Mesendoderm (in vitro differentiated cells): ENCODE measurements at regions not wholly inside any gene's neighbourhood (a gene's known extent, or its start where the extent isn't known, plus 50 kb on each side); places are given as distances from the start of the nearest gene placed in this dataset.

Experiments used
- DNase-seq: peaks from one replicate; pipeline ENCODE4 v3.0.0; 2013
- H2AK5ac ChIP-seq: 2 replicates; pipeline ENCODE4 v1.6.1; 2013; ENCODE audit warnings: low read length, inconsistent platforms
- H2BK120ac ChIP-seq: 2 replicates; pipeline ENCODE4 v1.6.1; 2013; ENCODE audit warnings: low read depth, mild to moderate bottlenecking, low read length, moderate library complexity, mixed read lengths
- H2BK15ac ChIP-seq: replicated peaks from 2 replicates; pipeline ENCODE4 v1.6.1; 2013; ENCODE audit warnings: low read depth, mild to moderate bottlenecking, moderate library complexity
- H2BK5ac ChIP-seq: 2 replicates; pipeline ENCODE4 v1.6.1; 2013; ENCODE audit warnings: low read length, inconsistent platforms
- H3K18ac ChIP-seq: 2 replicates; pipeline ENCODE4 v1.6.1; 2013; ENCODE audit warnings: mild to moderate bottlenecking, low read length, mixed read lengths
- H3K23ac ChIP-seq: one replicate; pipeline ENCODE4 v1.6.1; 2013; ENCODE audit warnings: low read length
- H3K27ac ChIP-seq: 2 replicates; pipeline ENCODE4 v1.5.1; 2013; ENCODE audit warnings: low read depth, mild to moderate bottlenecking, inconsistent platforms, low read length, moderate library complexity
- H3K27me3 ChIP-seq: 2 replicates; pipeline ENCODE4 v1.6.1; 2013; ENCODE audit warnings: low read length, control low read depth, mild to moderate bottlenecking, inconsistent platforms; ENCODE audit not compliant: insufficient read depth, poor library complexity
- H3K36me3 ChIP-seq: 2 replicates; pipeline ENCODE4 v1.6.1; 2013; ENCODE audit warnings: low read length, inconsistent platforms; ENCODE audit not compliant: control insufficient read depth, insufficient read depth
- H3K4ac ChIP-seq: one replicate; pipeline ENCODE4 v1.6.1; 2013; ENCODE audit warnings: low read depth, mild to moderate bottlenecking, low read length, moderate library complexity
- H3K4me1 ChIP-seq: 2 replicates; pipeline ENCODE4 v1.6.1; 2013; ENCODE audit warnings: low read depth, low read length, inconsistent platforms; ENCODE audit not compliant: control insufficient read depth
- H3K4me2 ChIP-seq: 2 replicates; pipeline ENCODE4 v1.6.1; 2013; ENCODE audit warnings: low read length
- H3K4me3 ChIP-seq: 2 replicates; pipeline ENCODE4 v1.5.1; 2013; ENCODE audit warnings: mild to moderate bottlenecking, low read length
- H3K56ac ChIP-seq: one replicate; pipeline ENCODE4 v1.6.1; 2013; ENCODE audit warnings: low read length
- H3K79me1 ChIP-seq: 2 replicates; pipeline ENCODE4 v1.6.1; 2013; ENCODE audit warnings: low read length, inconsistent platforms
- H3K79me2 ChIP-seq: 2 replicates; pipeline ENCODE4 v1.6.1; 2013; ENCODE audit warnings: mild to moderate bottlenecking, low read length; ENCODE audit not compliant: control insufficient read depth, insufficient read depth
- H3K9ac ChIP-seq: 2 replicates; pipeline ENCODE4 v1.6.1; 2013; ENCODE audit warnings: low read length, inconsistent platforms
- H4K5ac ChIP-seq: one replicate; pipeline ENCODE4 v1.6.1; 2013; ENCODE audit warnings: low read length
- H4K8ac ChIP-seq: one replicate; pipeline ENCODE4 v1.6.1; 2013; ENCODE audit warnings: low read depth, mild to moderate bottlenecking, control low read depth, low read length, moderate library complexity
- WGBS: extraction: QIAGEN DNeasy Blood & Tissue Kit; methylation state at CpG from one replicate; pipeline ENCODE4 v1.1.7; 2013; ENCODE audit warnings: low lambda C conversion rate, missing lambda C conversion rate; ENCODE audit not compliant: insufficient coverage; ENCODE audit errors: extremely low coverage; 5-methylcytosine and 5-hydroxymethylcytosine counted together

GRCh38 chr18:65039578-65039977 is 711.2 kb upstream of the CDH7 start:
- H3K18ac ChIP-seq = no peak overlapping the region
- H2BK120ac ChIP-seq = no peak overlapping the region
- H3K79me2 ChIP-seq = no peaks in the 10 kb centered on the region
- H4K5ac ChIP-seq = no peak overlapping the region
- H3K23ac ChIP-seq = no peak overlapping the region
- H3K4ac ChIP-seq = no peak overlapping the region
- WGBS = no CpG with 5 or more reads among the region's 4 CpGs
- DNase-seq = no peak
- no peak overlapping the region for H2BK5ac ChIP-seq
- no peak overlapping the region for H4K8ac ChIP-seq
- H3K9ac ChIP-seq = no peak overlapping the region
- H2BK15ac ChIP-seq = no peak overlapping the region
- H3K36me3 ChIP-seq = no peaks in the 10 kb centered on the region
- H3K79me1 ChIP-seq = no peaks in the 10 kb centered on the region
- no peak overlapping the region for H3K27ac ChIP-seq
- no peaks in the 10 kb centered on the region for H3K27me3 ChIP-seq
- H3K4me2 ChIP-seq = no peak overlapping the region
- H2AK5ac ChIP-seq = no peak overlapping the region
- no peak overlapping the region for H3K56ac ChIP-seq
- no peak overlapping the region for H3K4me3 ChIP-seq
- H3K4me1 ChIP-seq = no peaks in the 10 kb centered on the region

- DNase-seq = no peak
- no peak overlapping the region for H3K4me3 ChIP-seq
- H3K4me1 ChIP-seq = no peaks in the 10 kb centered on the region
- WGBS = no CpG with 5 or more reads among the region's 3 CpGs
- no peak overlapping the region for H2BK15ac ChIP-seq
- no peak overlapping the region for H2BK120ac ChIP-seq
- no peak overlapping the region for H3K23ac ChIP-seq
- H3K9ac ChIP-seq = no peak overlapping the region
- H3K79me2 ChIP-seq = no peaks in the 10 kb centered on the region
- H3K36me3 ChIP-seq = no peaks in the 10 kb centered on the region
- no peaks in the 10 kb centered on the region for H3K79me1 ChIP-seq
- H2BK5ac ChIP-seq = no peak overlapping the region
- no peak overlapping the region for H3K18ac ChIP-seq
- no peak overlapping the region for H3K4ac ChIP-seq
- H4K5ac ChIP-seq = no peak overlapping the region
- no peak overlapping the region for H3K4me2 ChIP-seq
- no peak overlapping the region for H3K27ac ChIP-seq
- no peaks in the 10 kb centered on the region for H3K27me3 ChIP-seq
- no peak overlapping the region for H3K56ac ChIP-seq
- no peak overlapping the region for H2AK5ac ChIP-seq
- H4K8ac ChIP-seq = no peak overlapping the region
These were observed 715.1 kb upstream of the CDH7 start for GRCh38 chr18:65035701-65036100.

GRCh38 chr18:65025756-65026155 is 725.1 kb upstream of the CDH7 start:
- no peak overlapping the region for H2AK5ac ChIP-seq
- no peak overlapping the region for H3K4me2 ChIP-seq
- no peak overlapping the region for H4K5ac ChIP-seq
- no peaks in the 10 kb centered on the region for H3K4me1 ChIP-seq
- no peak overlapping the region for H3K18ac ChIP-seq
- no peak overlapping the region for H3K4me3 ChIP-seq
- no peak overlapping the region for H3K4ac ChIP-seq
- no peaks in the 10 kb centered on the region for H3K79me2 ChIP-seq
- H3K9ac ChIP-seq = no peak overlapping the region
- no peak overlapping the region for H2BK15ac ChIP-seq
- H3K27me3 ChIP-seq = no peaks in the 10 kb centered on the region
- WGBS = no CpG with 5 or more reads among the region's 2 CpGs
- no peak overlapping the region for H3K23ac ChIP-seq
- H3K79me1 ChIP-seq = no peaks in the 10 kb centered on the region
- H2BK120ac ChIP-seq = no peak overlapping the region
- no peak for DNase-seq
- H3K27ac ChIP-seq = no peak overlapping the region
- H4K8ac ChIP-seq = no peak overlapping the region
- H3K56ac ChIP-seq = no peak overlapping the region
- H3K36me3 ChIP-seq = no peaks in the 10 kb centered on the region
- H2BK5ac ChIP-seq = no peak overlapping the region

- Histone ChIP-seq H3K4me2 (no peak overlapping the region), H4K8ac (no peak overlapping the region), H2AK5ac (no peak overlapping the region), H3K79me2 (no peaks in the 10 kb centered on the region), H3K79me1 (no peaks in the 10 kb centered on the region), H4K5ac (no peak overlapping the region), H2BK120ac (no peak overlapping the region), H3K36me3 (no peaks in the 10 kb centered on the region), H2BK5ac (no peak overlapping the region), H3K4me3 (no peak overlapping the region), H3K4ac (no peak overlapping the region), H2BK15ac (no peak overlapping the region), H3K27me3 (no peaks in the 10 kb centered on the region), H3K9ac (no peak overlapping the region), H3K23ac (no peak overlapping the region), H3K56ac (no peak overlapping the region), H3K27ac (no peak overlapping the region), H3K18ac (no peak overlapping the region), H3K4me1 (no peaks in the 10 kb centered on the region)
- no peak for DNase-seq
- WGBS = no CpG with 5 or more reads among the region's 2 CpGs
These were observed 729.8 kb upstream of the CDH7 start for GRCh38 chr18:65021021-65021420.

GRCh38 chr18:65018184-65018583 is 732.6 kb upstream of the CDH7 start:
- DNase-seq = no peak
- H3K23ac ChIP-seq = no peak overlapping the region
- no peaks in the 10 kb centered on the region for H3K27me3 ChIP-seq
- no peak overlapping the region for H2BK15ac ChIP-seq
- H3K18ac ChIP-seq = no peak overlapping the region
- WGBS = 100% methylated on average over 1 of the region's 1 CpG
- no peaks in the 10 kb centered on the region for H3K79me1 ChIP-seq
- H3K9ac ChIP-seq = no peak overlapping the region
- no peak overlapping the region for H3K27ac ChIP-seq
- H4K8ac ChIP-seq = no peak overlapping the region
- no peaks in the 10 kb centered on the region for H3K36me3 ChIP-seq
- no peak overlapping the region for H3K4ac ChIP-seq
- H2AK5ac ChIP-seq = no peak overlapping the region
- H3K4me1 ChIP-seq = no peaks in the 10 kb centered on the region
- H3K79me2 ChIP-seq = no peaks in the 10 kb centered on the region
- H3K56ac ChIP-seq = no peak overlapping the region
- no peak overlapping the region for H3K4me3 ChIP-seq
- no peak overlapping the region for H2BK120ac ChIP-seq
- no peak overlapping the region for H2BK5ac ChIP-seq
- no peak overlapping the region for H3K4me2 ChIP-seq
- H4K5ac ChIP-seq = no peak overlapping the region

GRCh38 chr18:65017372-65017760 is 733.4 kb upstream of the CDH7 start:
- WGBS = no CpG with 5 or more reads among the region's 10 CpGs

More at GRCh38 chr18:65017372-65017760, 733.4 kb upstream of the CDH7 start:
- H3K4me3 ChIP-seq = no peak overlapping the region
- H3K27me3 ChIP-seq = no peaks in the 10 kb centered on the region
- no peak overlapping the region for H2BK15ac ChIP-seq
- no peak overlapping the region for H3K23ac ChIP-seq
- H3K4me1 ChIP-seq = no peaks in the 10 kb centered on the region
- no peak overlapping the region for H3K56ac ChIP-seq
- H3K79me1 ChIP-seq = no peaks in the 10 kb centered on the region
- no peak overlapping the region for H4K5ac ChIP-seq
- H2BK5ac ChIP-seq = no peak overlapping the region
- no peak overlapping the region for H3K27ac ChIP-seq
- no peak for DNase-seq
- H3K4ac ChIP-seq = no peak overlapping the region
- no peak overlapping the region for H2BK120ac ChIP-seq
- H3K79me2 ChIP-seq = no peaks in the 10 kb centered on the region
- no peaks in the 10 kb centered on the region for H3K36me3 ChIP-seq
- H4K8ac ChIP-seq = no peak overlapping the region
- H3K9ac ChIP-seq = no peak overlapping the region
- H3K4me2 ChIP-seq = no peak overlapping the region
- H3K18ac ChIP-seq = no peak overlapping the region
- H2AK5ac ChIP-seq = no peak overlapping the region
